Mucosa of descending colon (tissue), 3 donors: ENCODE measurements at regions not wholly inside any gene's neighbourhood (a gene's known extent, or its start where the extent isn't known, plus 50 kb on each side); places are given as distances from the start of the nearest gene placed in this dataset.
A peak's percentile ranks its signal among the peaks of the same experiment; 100 is the strongest.

ENCODE experiments used
- ATAC-seq: fragments of 200-7000 bp; cut with Tn5 transposase; one replicate; pipeline ENCODE4 v1.9.1; 2020; ENCODE audit warnings: mild to moderate bottlenecking, moderate library complexity
- DNase-seq, 3 donors: peaks; one replicate each; pipeline ENCODE4 v3.0.0-alpha.2; 2020
- H3K36me3 ChIP-seq: fragments of 200-600 bp; one replicate; pipeline ENCODE4 v1.8.0; 2021; ENCODE audit warnings: low read depth, mild to moderate bottlenecking
- H3K4me1 ChIP-seq: fragments of 200-600 bp; one replicate; pipeline ENCODE4 v1.8.0; 2021; ENCODE audit warnings: low read depth, mild to moderate bottlenecking
- H3K4me3 ChIP-seq: fragments of 200-600 bp; one replicate; pipeline ENCODE4 v1.8.0; 2021; ENCODE audit warnings: mild to moderate bottlenecking
- H3K9me3 ChIP-seq: fragments of 200-600 bp; one replicate; pipeline ENCODE4 v1.8.0; 2021; ENCODE audit warnings: mild to moderate bottlenecking
- CTCF ChIP-seq: fragments of 200-600 bp; IDR thresholded peaks from one replicate; pipeline ENCODE4 v1.8.0; 2022; ENCODE audit warnings: antibody characterized with exemption, mild to moderate bottlenecking
- intact Hi-C, 2 donors: fragments of 100-400 bp; cut with DNase I in 1 of 2; cut with micrococcal nuclease in 1 of 2; formaldehyde crosslinking; loops; one replicate each; pipeline versions ENCODE4 v1.11.0 to v1.11.1; 2022; cut with DNase I, micrococcal nuclease
- donor health status: DM: no; HTN: no; CAD: no; lungs with moderate emphysema.
- donor health status: DM: no; HTN: no; CAD: no.
- donor health status: DM: no; HTN: yes; CAD: no.

- H3K4me1 ChIP-seq: no peaks in the 10 kb centered on the region
- intact Hi-C loops: no loop called here
- H3K9me3 ChIP-seq: no peaks in the 10 kb centered on the region
- no peaks in the 10 kb centered on the region for H3K36me3 ChIP-seq
- ATAC-seq (no peak), DNase-seq (peak in 1 of 3 donors; percentile 25)
- no peak overlapping the region for H3K4me3 ChIP-seq
- TF ChIP-seq CTCF: no peak
Measured at GRCh38 chr1:2860476-2861142, 59.1 kb upstream of the TTC34 start.

DNA sequence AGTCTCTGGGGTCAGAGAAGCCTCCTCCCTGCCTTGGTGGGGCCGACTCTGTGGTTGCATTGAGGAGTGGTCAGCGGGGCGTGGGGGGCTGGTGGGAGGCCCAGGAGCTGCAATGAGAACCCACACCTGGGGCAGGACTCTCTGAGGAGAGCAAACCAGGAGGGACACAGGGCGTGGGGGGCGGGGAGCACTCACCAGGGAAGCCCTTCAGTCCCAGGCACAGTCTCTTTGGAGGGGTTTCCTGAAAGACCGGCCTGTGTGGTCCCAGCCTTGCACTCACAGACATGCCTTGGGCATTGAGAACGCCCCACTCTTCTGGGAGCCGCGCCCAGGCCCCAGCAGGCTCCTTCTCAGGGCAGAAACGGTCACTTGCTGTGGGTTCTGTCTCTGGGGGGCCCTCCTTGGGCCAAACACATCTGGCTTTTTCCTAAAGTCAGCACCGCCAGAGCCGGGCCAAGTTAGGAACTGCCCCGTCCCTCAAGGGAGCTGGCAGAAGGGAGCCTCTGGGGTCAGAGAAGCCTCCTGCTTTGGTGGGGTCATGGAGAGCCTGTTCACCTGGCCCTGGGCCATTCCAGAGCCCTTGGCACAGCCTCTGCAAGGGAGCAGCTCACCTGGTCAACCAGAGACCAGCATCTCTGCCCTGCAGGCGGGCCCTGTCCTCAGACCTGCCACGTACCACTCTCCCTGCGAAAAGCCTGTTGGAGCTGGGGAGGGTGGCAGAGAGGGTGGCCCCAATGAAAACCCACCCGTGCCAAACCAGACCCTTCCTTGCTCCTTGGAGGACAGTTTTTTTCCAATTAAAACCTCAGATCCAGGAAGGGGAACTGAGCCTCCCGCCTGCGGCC is 59.9 kb upstream of the TTC34 start:
- intact Hi-C loops: no loop called here
- no peak for TF ChIP-seq CTCF

DNA sequence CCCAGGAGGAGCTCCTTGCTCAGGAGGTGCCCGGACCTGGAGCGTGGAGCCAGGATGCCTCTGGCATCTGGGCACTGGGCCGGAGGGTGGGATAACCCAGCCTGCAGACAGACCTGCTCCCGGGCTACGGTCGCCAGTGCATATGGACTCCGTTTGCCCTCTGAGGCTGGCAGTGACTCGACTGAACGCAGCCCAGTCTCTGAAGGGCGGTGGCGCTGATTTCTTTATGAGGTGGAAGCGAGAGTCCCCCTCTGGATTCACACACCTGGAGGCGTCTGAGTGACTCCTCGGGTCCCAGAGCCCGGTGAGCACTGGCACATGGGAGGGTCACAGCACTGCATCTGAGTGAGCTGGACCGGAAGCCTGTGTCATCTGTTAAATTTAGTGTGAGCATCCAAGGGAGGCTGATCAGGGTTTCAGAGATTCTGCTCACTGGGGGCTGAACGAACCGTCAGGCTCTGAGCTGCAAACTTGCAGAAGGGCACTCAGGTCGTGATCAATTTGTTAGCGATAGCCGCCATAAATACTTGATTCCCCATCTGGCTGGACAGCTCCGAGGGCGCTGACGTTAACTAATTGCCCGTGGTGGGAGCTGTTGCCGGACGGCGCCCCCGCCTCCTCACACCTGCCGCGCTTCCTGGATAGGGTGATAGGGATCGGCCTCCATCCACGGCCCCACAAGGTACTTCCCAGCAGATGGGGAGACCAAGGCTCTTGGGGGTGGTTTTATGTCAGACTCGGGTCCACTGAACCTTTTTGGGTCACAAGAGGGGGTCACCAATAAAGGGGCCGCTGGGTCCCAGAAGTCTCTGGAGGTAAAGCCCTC is 60.7 kb upstream of the TTC34 start:
- no peaks in the 10 kb centered on the region for H3K9me3 ChIP-seq
- no peaks in the 10 kb centered on the region for H3K36me3 ChIP-seq
- TF ChIP-seq CTCF: no peak
- intact Hi-C loops: no loop called here
- H3K4me1 ChIP-seq: no peaks in the 10 kb centered on the region
- ATAC-seq (no peak), DNase-seq (peak in 1 of 3 donors; percentile 33)
- H3K4me3 ChIP-seq: no peak overlapping the region

More for the DNA sequence above, 59.9 kb upstream of the TTC34 start:
- Histone ChIP-seq H3K4me1 (no peaks in the 10 kb centered on the region), H3K4me3 (no peak overlapping the region), H3K36me3 (no peaks in the 10 kb centered on the region), H3K9me3 (no peaks in the 10 kb centered on the region)
- ATAC-seq (no peak), DNase-seq (peak in 1 of 3 donors; percentile 29)

GRCh38 chr1:2862814-2863647 is 61.5 kb upstream of the TTC34 start:
- no peak for TF ChIP-seq CTCF
- H3K9me3 ChIP-seq: no peaks in the 10 kb centered on the region
- H3K36me3 ChIP-seq: no peaks in the 10 kb centered on the region
- intact Hi-C loops: no loop called here
- no peak overlapping the region for H3K4me3 ChIP-seq
- H3K4me1 ChIP-seq: no peaks in the 10 kb centered on the region
- ATAC-seq (no peak), DNase-seq (peak in 1 of 3 donors; percentile 39)

DNA sequence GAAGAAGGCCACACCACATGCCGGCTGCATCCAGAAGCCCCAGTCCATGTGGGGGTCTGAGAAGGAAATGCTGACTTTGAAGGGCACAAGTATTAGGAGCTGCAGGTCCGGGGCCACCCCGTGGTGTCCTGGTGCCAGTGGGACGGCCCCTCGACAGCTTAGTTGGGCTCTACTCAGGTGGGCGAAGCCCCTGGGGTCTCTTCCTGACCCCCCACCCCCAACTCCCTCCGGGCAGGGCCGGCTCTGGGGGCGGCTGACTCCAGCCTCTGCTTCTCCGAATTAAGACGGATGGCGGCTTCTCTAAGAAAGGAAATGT is 62.1 kb upstream of the TTC34 start:
- H3K4me1 ChIP-seq: no peaks in the 10 kb centered on the region
- H3K36me3 ChIP-seq: no peaks in the 10 kb centered on the region
- DNase-seq: peak in 1 of 3 donors; percentile 35
- no peak for TF ChIP-seq CTCF
- no peak overlapping the region for H3K4me3 ChIP-seq
- H3K9me3 ChIP-seq: no peaks in the 10 kb centered on the region
- intact Hi-C loops: no loop called here
- ATAC-seq: no peak
